Mucosa of descending colon (tissue), 3 donors: ENCODE measurements at regions not wholly inside any gene's neighbourhood (a gene's known extent, or its start where the extent isn't known, plus 50 kb on each side); places are given as distances from the start of the nearest gene placed in this dataset.
A peak's percentile ranks its signal among the peaks of the same experiment; 100 is the strongest.

Source experiments
- ATAC-seq: fragments of 200-7000 bp; cut with Tn5 transposase; one replicate; pipeline ENCODE4 v1.9.1; 2020; ENCODE audit warnings: mild to moderate bottlenecking, moderate library complexity
- DNase-seq, 3 donors: peaks; one replicate each; pipeline ENCODE4 v3.0.0-alpha.2; 2020
- H3K36me3 ChIP-seq: fragments of 200-600 bp; one replicate; pipeline ENCODE4 v1.8.0; 2021; ENCODE audit warnings: low read depth, mild to moderate bottlenecking
- H3K4me1 ChIP-seq: fragments of 200-600 bp; one replicate; pipeline ENCODE4 v1.8.0; 2021; ENCODE audit warnings: low read depth, mild to moderate bottlenecking
- H3K4me3 ChIP-seq: fragments of 200-600 bp; one replicate; pipeline ENCODE4 v1.8.0; 2021; ENCODE audit warnings: mild to moderate bottlenecking
- H3K9me3 ChIP-seq: fragments of 200-600 bp; one replicate; pipeline ENCODE4 v1.8.0; 2021; ENCODE audit warnings: mild to moderate bottlenecking
- intact Hi-C, 2 donors: fragments of 100-400 bp; cut with DNase I in 1 of 2; cut with micrococcal nuclease in 1 of 2; formaldehyde crosslinking; loops; one replicate each; pipeline versions ENCODE4 v1.11.0 to v1.11.1; 2022; cut with DNase I, micrococcal nuclease
- TF ChIP-seq, protein P1 (sequence below): fragments of 200-600 bp; IDR thresholded peaks from one replicate; pipeline ENCODE4 v1.8.0; 2022; ENCODE audit warnings: antibody characterized with exemption, mild to moderate bottlenecking
- donor health status: DM: no; HTN: no; CAD: no; lungs with moderate emphysema.
- donor health status: DM: no; HTN: no; CAD: no.
- donor health status: DM: no; HTN: yes; CAD: no.

- no peak for ATAC-seq
- intact Hi-C loops = no loop called here
- DNase-seq = peak in 1 of 3 donors; percentile 7
- Histone ChIP-seq H3K9me3 (no peaks in the 10 kb centered on the region), H3K4me3 (no peak overlapping the region), H3K36me3 (no peaks in the 10 kb centered on the region), H3K4me1 (no peaks in the 10 kb centered on the region)
- TF ChIP-seq, protein P1, sequence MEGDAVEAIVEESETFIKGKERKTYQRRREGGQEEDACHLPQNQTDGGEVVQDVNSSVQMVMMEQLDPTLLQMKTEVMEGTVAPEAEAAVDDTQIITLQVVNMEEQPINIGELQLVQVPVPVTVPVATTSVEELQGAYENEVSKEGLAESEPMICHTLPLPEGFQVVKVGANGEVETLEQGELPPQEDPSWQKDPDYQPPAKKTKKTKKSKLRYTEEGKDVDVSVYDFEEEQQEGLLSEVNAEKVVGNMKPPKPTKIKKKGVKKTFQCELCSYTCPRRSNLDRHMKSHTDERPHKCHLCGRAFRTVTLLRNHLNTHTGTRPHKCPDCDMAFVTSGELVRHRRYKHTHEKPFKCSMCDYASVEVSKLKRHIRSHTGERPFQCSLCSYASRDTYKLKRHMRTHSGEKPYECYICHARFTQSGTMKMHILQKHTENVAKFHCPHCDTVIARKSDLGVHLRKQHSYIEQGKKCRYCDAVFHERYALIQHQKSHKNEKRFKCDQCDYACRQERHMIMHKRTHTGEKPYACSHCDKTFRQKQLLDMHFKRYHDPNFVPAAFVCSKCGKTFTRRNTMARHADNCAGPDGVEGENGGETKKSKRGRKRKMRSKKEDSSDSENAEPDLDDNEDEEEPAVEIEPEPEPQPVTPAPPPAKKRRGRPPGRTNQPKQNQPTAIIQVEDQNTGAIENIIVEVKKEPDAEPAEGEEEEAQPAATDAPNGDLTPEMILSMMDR = no peak
Observed at GRCh38 chr4:173910891-173911290, 372.6 kb downstream of the FBXO8 start.

GRCh38 chr4:173909294-173909693 lies 374.2 kb downstream of the FBXO8 start:
- DNase-seq = no peak
- no peak for ATAC-seq
- no peaks in the 10 kb centered on the region for H3K4me1 ChIP-seq
- TF ChIP-seq, protein P1 = no peak
- H3K4me3 ChIP-seq = no peak overlapping the region
- no peaks in the 10 kb centered on the region for H3K9me3 ChIP-seq
- no peaks in the 10 kb centered on the region for H3K36me3 ChIP-seq
- intact Hi-C loops = no loop called here

DNA sequence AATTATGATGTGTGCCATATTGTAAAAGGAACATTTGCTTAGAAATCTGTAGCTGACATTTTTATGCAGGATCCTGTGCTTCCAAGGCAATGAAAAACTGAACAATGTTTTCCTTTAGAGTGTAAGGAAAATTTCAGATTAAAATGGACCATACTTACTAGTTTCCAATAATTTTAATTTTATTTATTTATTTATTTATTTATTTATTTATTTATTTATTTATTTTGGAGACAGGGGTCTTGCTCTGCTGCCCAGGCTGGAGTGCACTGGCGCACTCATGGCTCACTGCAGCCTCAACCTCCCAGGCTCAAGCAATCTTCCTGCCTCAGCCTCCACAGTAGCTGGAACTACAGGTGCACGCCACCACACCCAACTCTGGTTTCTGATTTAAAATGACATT lies 369.8 kb upstream of the HAND2 start:
- TF ChIP-seq, protein P1 = no peak
- ATAC-seq (no peak), DNase-seq (no peak)
- H3K36me3 ChIP-seq = no peaks in the 10 kb centered on the region
- H3K4me3 ChIP-seq = no peak overlapping the region
- H3K9me3 ChIP-seq = no peaks in the 10 kb centered on the region
- H3K4me1 ChIP-seq = no peaks in the 10 kb centered on the region
- intact Hi-C loops = no loop called here

DNA sequence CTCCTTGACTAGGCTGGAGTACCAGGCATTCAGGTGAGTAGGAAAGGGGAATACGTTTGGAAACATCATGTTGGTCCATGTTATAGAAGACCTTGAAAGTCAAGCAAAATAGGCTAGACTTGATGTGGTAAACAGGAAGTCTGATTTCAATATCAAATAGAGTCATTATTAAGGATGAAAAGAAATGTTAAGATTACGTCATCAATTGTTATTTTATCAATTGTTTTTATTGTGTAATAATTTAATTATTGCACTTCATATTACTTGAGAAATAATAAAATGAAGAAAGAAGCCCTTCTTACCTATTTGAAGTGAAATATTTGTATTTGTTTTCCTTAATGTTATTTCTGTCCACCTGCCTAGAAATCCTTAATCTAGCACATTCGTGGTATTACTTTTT lies 361.0 kb upstream of the HAND2 start:
- Histone ChIP-seq H3K36me3 (no peaks in the 10 kb centered on the region), H3K9me3 (no peaks in the 10 kb centered on the region), H3K4me1 (no peaks in the 10 kb centered on the region), H3K4me3 (no peak overlapping the region)
- TF ChIP-seq, protein P1 = no peak
- ATAC-seq (no peak), DNase-seq (no peak)
- intact Hi-C loops = no loop called here

GRCh38 chr4:173883821-173884220 lies 353.8 kb upstream of the HAND2 start:
- H3K36me3 ChIP-seq = no peaks in the 10 kb centered on the region
- TF ChIP-seq, protein P1 = no peak
- no peaks in the 10 kb centered on the region for H3K9me3 ChIP-seq
- no peak for DNase-seq
- intact Hi-C loops = no loop called here
- no peaks in the 10 kb centered on the region for H3K4me1 ChIP-seq
- H3K4me3 ChIP-seq = no peak overlapping the region
- ATAC-seq = no peak

- intact Hi-C loops = no loop called here
- no peak for ATAC-seq
- no peaks in the 10 kb centered on the region for H3K36me3 ChIP-seq
- H3K4me1 ChIP-seq = no peaks in the 10 kb centered on the region
- H3K4me3 ChIP-seq = no peak overlapping the region
- TF ChIP-seq, protein P1 = no peak
- DNase-seq = no peak
- no peaks in the 10 kb centered on the region for H3K9me3 ChIP-seq
Observed at GRCh38 chr4:173880897-173881296, 350.9 kb upstream of the HAND2 start.
